ENCODE measurements at regions not wholly inside any gene's neighbourhood (a gene's known extent, or its start where the extent isn't known, plus 50 kb on each side); places are given as distances from the start of the nearest gene placed in this dataset.

- TF ChIP-seq CTCF (IDR thresholded peaks at IDR 0.05; ENCODE audit: low read depth, low read length): no peak
- TF ChIP-seq EZH2phosphoT487 (IDR thresholded peaks at IDR 0.05; ENCODE audit: low read depth): no peak
These were observed 979.0 kb downstream of the SLC6A15 start for GRCh38 chr12:83933615-83934014.
